Cardiac fibroblast (primary cell): ENCODE measurements at regions not wholly inside any gene's neighbourhood (a gene's known extent, or its start where the extent isn't known, plus 50 kb on each side); places are given as distances from the start of the nearest gene placed in this dataset.

ENCODE experiments used
- DNase-seq, 2 donors: peaks; one replicate each; pipeline versions ENCODE4 v3.0.0 to v3.0.0-alpha.2; 2010; ENCODE audit warnings: low read depth in 2 of 2
- H3K4me3 ChIP-seq, 2 donors: replicated peaks in 1 of 2; 1 replicate in 1 of 2; 2 replicates in 1 of 2; pipeline ENCODE4 v1.5.1; 2011; ENCODE audit warnings: low read depth in 2 of 2, low read length in 2 of 2, mild to moderate bottlenecking in 2 of 2, moderate library complexity in 1 of 2
- TF ChIP-seq, protein P1 (sequence below): IDR thresholded peaks from one replicate; pipeline ENCODE4 v1.5.1; 2011; ENCODE audit warnings: low read depth, mild to moderate bottlenecking, low read length, inconsistent platforms

DNA sequence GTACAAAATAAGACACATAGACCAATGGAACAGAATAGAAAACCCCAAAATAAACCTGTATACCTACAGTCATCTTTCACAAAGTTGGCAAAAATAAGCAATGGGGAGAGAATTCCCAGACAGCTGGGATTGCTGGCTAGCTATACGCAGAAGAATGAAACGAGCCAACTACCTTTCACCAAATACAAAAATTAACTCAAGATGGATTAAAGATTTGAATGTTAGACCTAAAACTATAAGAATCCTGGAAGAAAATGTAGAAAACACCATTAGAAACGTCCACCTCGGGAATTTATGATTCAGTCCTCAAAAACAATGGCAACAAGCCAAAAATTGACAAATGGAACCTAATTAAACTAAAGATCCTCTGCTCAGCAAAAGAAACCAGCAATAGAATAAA is 408.1 kb upstream of the SLITRK1 start:
- TF ChIP-seq, protein P1, sequence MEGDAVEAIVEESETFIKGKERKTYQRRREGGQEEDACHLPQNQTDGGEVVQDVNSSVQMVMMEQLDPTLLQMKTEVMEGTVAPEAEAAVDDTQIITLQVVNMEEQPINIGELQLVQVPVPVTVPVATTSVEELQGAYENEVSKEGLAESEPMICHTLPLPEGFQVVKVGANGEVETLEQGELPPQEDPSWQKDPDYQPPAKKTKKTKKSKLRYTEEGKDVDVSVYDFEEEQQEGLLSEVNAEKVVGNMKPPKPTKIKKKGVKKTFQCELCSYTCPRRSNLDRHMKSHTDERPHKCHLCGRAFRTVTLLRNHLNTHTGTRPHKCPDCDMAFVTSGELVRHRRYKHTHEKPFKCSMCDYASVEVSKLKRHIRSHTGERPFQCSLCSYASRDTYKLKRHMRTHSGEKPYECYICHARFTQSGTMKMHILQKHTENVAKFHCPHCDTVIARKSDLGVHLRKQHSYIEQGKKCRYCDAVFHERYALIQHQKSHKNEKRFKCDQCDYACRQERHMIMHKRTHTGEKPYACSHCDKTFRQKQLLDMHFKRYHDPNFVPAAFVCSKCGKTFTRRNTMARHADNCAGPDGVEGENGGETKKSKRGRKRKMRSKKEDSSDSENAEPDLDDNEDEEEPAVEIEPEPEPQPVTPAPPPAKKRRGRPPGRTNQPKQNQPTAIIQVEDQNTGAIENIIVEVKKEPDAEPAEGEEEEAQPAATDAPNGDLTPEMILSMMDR: no peak
- DNase-seq: no peak
- no peak overlapping the region for H3K4me3 ChIP-seq

DNA sequence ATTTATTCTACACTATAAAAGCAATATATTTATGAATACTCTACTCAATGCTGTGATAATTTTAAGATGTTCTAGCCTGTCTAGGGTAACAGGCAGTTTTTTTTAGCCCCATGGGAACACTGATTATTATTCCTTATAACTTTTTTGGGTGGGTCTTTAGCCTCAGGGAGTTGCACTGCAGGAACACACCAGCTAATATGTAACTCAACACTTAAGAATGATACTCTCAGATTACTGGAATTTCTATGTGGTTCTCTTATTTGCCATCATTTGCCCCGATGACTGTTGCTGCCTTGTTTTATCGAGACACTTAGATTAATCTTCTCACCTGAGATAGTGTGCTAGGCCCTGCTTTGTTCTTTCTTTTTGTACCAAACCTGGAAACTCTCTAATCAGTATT is 396.9 kb upstream of the SLITRK1 start:
- no peak for DNase-seq
- no peak overlapping the region for H3K4me3 ChIP-seq
- TF ChIP-seq, protein P1: no peak

DNA sequence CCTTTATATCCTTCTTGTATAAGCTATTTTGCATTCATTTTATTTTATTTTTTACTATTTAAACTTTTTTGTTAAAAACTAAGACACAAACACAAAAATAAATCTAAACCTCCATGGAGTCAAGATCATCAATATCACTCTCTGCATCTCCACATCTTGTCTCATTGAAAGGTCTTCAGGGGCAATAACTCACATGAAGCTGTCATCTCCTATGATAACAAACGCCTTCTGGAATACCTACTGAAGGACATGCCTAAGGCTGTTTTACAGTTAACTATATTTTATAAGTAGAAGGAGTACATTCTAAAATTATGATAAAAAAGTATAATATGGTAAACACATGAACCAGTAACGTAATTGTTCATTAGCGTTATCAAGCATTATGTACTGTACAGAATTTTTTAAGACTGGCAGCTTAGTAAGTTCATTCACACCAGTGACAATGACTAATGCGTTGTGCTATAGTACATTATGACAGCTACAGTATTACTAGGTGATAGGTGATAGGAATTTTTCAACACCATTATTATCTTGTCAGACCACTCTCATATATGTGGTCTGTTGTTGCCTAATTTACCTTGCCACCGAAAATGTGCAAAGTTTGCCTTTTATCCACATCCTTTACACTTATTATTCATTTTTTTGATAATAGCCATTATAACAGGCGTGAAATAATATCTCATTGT is 390.7 kb upstream of the SLITRK1 start:
- no peak for DNase-seq
- no peak overlapping the region for H3K4me3 ChIP-seq
- TF ChIP-seq, protein P1: no peak

DNA sequence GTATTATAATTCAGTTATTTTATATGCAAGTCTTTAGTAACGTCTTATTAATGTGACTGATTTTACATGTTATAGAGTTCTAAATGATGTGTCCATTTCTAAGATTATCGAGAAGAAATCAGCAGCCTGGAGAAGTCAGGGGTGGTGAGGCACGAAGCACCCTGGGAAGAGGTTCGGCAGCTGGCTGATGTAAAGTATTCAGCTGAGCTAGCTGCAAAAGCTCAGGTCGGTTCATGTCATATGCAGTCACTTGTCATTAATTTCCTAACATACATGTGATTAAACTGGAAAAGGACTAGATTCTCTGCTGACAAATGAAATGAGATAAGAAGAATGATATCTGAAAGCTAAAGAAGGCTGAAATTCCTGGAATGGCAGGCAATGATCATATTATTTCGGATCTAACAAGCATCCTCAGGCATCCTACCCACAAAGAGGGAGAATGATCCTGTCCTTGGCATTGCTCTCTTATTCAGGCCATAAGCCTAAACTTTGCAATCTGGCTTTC is 383.0 kb upstream of the SLITRK1 start:
- TF ChIP-seq, protein P1: no peak
- H3K4me3 ChIP-seq: no peak overlapping the region
- DNase-seq: no peak

DNA sequence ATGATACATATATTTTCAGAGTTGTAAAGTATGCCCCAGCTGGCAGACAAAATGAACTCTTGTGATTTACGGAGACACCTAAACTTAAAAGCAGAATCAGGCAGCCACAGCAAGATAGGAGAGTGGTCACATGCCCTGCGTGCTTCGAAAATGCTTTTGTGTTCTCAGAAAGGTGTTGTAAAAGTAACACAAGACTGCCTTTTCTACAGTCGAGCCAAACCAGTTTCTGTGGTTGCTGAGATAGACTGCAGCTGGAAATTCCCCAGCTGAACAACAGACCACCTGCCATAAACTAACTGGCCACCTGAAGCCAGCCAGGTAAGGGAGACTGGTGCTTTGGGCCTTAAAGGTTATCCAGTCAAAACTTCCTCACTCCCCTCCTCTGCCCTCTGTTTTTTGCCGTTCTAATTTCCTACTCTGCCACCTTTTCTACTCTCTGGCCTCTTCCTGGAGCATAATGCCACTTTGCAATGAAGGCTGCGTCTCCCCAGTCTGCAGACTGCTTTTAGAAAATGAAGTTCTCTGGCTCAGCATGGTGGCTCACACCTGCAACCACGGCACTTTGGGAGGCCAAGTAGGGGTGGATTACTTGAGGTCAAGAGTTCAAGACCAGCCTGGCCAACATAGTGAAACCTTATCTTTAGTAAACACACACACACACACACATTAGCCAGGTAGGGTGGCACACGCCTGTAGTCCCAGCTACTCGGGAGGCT is 381.2 kb upstream of the SLITRK1 start:
- no peak for DNase-seq
- TF ChIP-seq, protein P1: no peak
- no peak overlapping the region for H3K4me3 ChIP-seq

DNA sequence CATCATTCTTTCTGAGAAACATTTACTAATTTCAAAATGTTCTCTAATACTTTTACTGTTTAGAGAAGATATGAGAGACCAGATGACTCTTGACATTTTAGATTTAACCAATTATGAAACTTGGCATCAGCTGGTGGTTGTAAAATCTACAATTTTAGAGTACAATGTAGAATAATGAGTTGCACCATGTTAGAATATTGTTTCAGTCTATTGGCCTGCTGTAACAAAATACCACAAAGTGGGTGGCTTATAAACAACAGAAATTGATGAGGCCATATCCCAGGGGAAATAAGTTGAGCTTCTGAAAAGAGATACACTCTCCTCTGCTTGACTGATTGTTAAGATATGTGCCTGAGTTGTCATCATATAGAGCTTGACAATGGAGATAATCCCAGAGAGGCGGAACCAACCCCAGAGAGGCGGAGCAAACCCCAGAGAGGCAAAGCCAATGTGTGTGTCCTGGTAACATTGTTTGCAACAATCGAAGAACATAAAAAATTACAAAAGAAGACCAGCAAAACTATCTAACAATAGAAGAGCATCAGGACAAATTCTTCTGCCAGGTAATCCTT is 373.0 kb upstream of the SLITRK1 start:
- TF ChIP-seq, protein P1: no peak
- no peak for DNase-seq

More for the DNA sequence above, 373.0 kb upstream of the SLITRK1 start:
- no peak overlapping the region for H3K4me3 ChIP-seq
